ENCODE measurements at regions not wholly inside any gene's neighbourhood (a gene's known extent, or its start where the extent isn't known, plus 50 kb on each side); places are given as distances from the start of the nearest gene placed in this dataset.
A peak's percentile ranks its signal among the peaks of the same experiment; 100 is the strongest.

DNA sequence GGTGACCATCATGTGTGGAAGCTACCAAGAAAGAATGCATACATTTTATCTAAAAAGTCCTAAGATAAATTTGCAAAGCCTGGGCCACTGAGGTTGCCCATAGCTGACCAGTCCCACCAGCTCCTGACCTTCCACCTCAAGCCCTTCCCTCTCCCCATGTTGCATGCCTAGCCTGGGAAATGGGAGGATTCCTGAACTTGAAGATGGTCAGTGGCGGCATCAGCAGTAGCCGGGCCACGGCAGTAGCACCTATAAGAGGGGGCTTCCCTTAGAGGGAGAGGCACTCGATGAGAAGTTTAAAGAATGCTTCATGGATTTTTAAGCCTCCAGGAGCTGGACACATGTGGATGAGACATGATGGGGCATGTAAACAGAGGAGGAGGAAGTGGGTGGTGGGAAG lies 172.1 kb downstream of the KLF13 start:
- Histone ChIP-seq H3K9me3 (no peaks in the 10 kb centered on the region), H3K27me3 (no peaks in the 10 kb centered on the region), H3K36me3 (ENCODE audit: low read depth, missing control alignments) (no peaks in the 10 kb centered on the region), H3K4me3 (no peak overlapping the region), H3K4me1 (no peaks in the 10 kb centered on the region), H3K27ac (no peak overlapping the region)
- WGBS, 2 donors = 89 to 91% methylated on average over 4 of the region's 4 CpGs
- intact Hi-C loops (cut with DNase I; ENCODE audit: low total_unique reads) = no loop called here
- TF ChIP-seq POLR2A (IDR thresholded peaks at IDR 0.05) = no peak
- no peak for TF ChIP-seq CTCF (IDR thresholded peaks at IDR 0.05)
- DNase-seq = no peak

- 93 to 94% methylated on average over 12 to 13 of the region's 13 CpGs for WGBS, 2 donors
- Histone ChIP-seq H3K27me3 (no peaks in the 10 kb centered on the region), H3K36me3 (ENCODE audit: low read depth, missing control alignments) (no peaks in the 10 kb centered on the region), H3K4me3 (no peak overlapping the region), H3K27ac (no peak overlapping the region), H3K9me3 (no peaks in the 10 kb centered on the region), H3K4me1 (no peaks in the 10 kb centered on the region)
- TF ChIP-seq POLR2A (IDR thresholded peaks at IDR 0.05) = no peak
- intact Hi-C loops (cut with DNase I; ENCODE audit: low total_unique reads) = no loop called here
- no peak for DNase-seq
Measured at GRCh38 chr15:31499236-31499952, 172.8 kb downstream of the KLF13 start.

- H3K36me3 ChIP-seq (ENCODE audit: low read depth, missing control alignments) = no peaks in the 10 kb centered on the region
- no peaks in the 10 kb centered on the region for H3K4me1 ChIP-seq
- intact Hi-C loops (cut with DNase I; ENCODE audit: low total_unique reads) = no loop called here
- DNase-seq = no peak
- H3K27ac ChIP-seq = no peak overlapping the region
- H3K4me3 ChIP-seq = no peak overlapping the region
- H3K27me3 ChIP-seq = no peaks in the 10 kb centered on the region
- TF ChIP-seq POLR2A (IDR thresholded peaks at IDR 0.05) (no peak), CTCF (IDR thresholded peaks at IDR 0.05) (no peak)
- no peaks in the 10 kb centered on the region for H3K9me3 ChIP-seq
- WGBS, 2 donors = 70 to 78% methylated on average over 10 to 23 of the region's 23 CpGs
Measured at GRCh38 chr15:31499953-31500765, 173.5 kb downstream of the KLF13 start.

- H3K4me3 ChIP-seq = no peak overlapping the region
- intact Hi-C loops (cut with DNase I; ENCODE audit: low total_unique reads) = no loop called here
- H3K27me3 ChIP-seq = no peaks in the 10 kb centered on the region
- no peaks in the 10 kb centered on the region for H3K4me1 ChIP-seq
- TF ChIP-seq CTCF (IDR thresholded peaks at IDR 0.05) = no peak
- TF ChIP-seq POLR2A (IDR thresholded peaks at IDR 0.05) = no peak
- WGBS, 2 donors = 73 to 78% methylated on average over 2 to 3 of the region's 3 CpGs
- no peaks in the 10 kb centered on the region for H3K36me3 ChIP-seq (ENCODE audit: low read depth, missing control alignments)
- peak; percentile 7 for DNase-seq
- no peaks in the 10 kb centered on the region for H3K9me3 ChIP-seq
- H3K27ac ChIP-seq = no peak overlapping the region
Measured at GRCh38 chr15:31500766-31501449, 174.3 kb downstream of the KLF13 start.

GRCh38 chr15:31501536-31502157 lies 175.0 kb downstream of the KLF13 start:
- WGBS, 2 donors = 91 to 94% methylated on average over 12 of the region's 12 CpGs
- no peaks in the 10 kb centered on the region for H3K4me1 ChIP-seq
- H3K27me3 ChIP-seq = no peaks in the 10 kb centered on the region
- peak; percentile 10 for DNase-seq
- TF ChIP-seq POLR2A (IDR thresholded peaks at IDR 0.05) (no peak), CTCF (IDR thresholded peaks at IDR 0.05) (no peak)
- H3K27ac ChIP-seq = no peak overlapping the region
- H3K36me3 ChIP-seq (ENCODE audit: low read depth, missing control alignments) = no peaks in the 10 kb centered on the region
- intact Hi-C loops (cut with DNase I; ENCODE audit: low total_unique reads) = no loop called here
- no peaks in the 10 kb centered on the region for H3K9me3 ChIP-seq
- no peak overlapping the region for H3K4me3 ChIP-seq

Data from testis (tissue), 2 donors.